SU-DHL-6 (cell line): ENCODE measurements at regions not wholly inside any gene's neighbourhood (a gene's known extent, or its start where the extent isn't known, plus 50 kb on each side); places are given as distances from the start of the nearest gene placed in this dataset.

Experiments used
- H2AFZ ChIP-seq: fragments of 200-600 bp; sonication (generic); 2 replicates; pipeline ENCODE4 v1.6.1; 2014; ENCODE audit warnings: low read depth, mild to moderate bottlenecking, moderate library complexity, mixed read lengths, antibody characterized with exemption, low read length; ENCODE audit not compliant: severe bottlenecking
- H3F3A ChIP-seq: fragments of 200-600 bp; shearing (Covaris generic); 2 replicates; pipeline ENCODE4 v1.6.0; 2016; ENCODE audit warnings: antibody characterized with exemption, mild to moderate bottlenecking; ENCODE audit not compliant: insufficient read depth
- H3K27ac ChIP-seq: fragments of 200-600 bp; sonication (generic); 2 replicates; pipeline ENCODE4 v1.5.1; 2016; ENCODE audit warnings: low read depth, mild to moderate bottlenecking, low read length, moderate library complexity, mixed read lengths
- H3K27me3 ChIP-seq: fragments of 200-600 bp; sonication (generic), shearing (Covaris generic); 2 replicates; pipeline ENCODE4 v1.6.0; 2014; ENCODE audit warnings: mild to moderate bottlenecking, low read length
- H3K36me3 ChIP-seq: fragments of 200-600 bp; sonication (generic); 2 replicates; pipeline ENCODE4 v1.6.1; 2014; ENCODE audit warnings: mild to moderate bottlenecking, low read length, mixed read lengths
- H3K4me2 ChIP-seq: fragments of 300-600, 200-600 bp; shearing (Covaris generic), sonication (generic); 2 replicates; pipeline ENCODE4 v1.6.0; 2014; ENCODE audit warnings: low read length, low read depth, mild to moderate bottlenecking; ENCODE audit not compliant: poor library complexity, severe bottlenecking
- H3K4me3 ChIP-seq: fragments of 200-600 bp; sonication (generic); 2 replicates; pipeline ENCODE4 v1.5.1; 2014; ENCODE audit warnings: antibody characterized with exemption, low read length, mild to moderate bottlenecking, mixed read lengths; ENCODE audit not compliant: insufficient read depth, poor library complexity, severe bottlenecking
- H3K79me2 ChIP-seq: fragments of 200-600 bp; sonication (generic); 2 replicates; pipeline ENCODE4 v1.6.1; 2014; ENCODE audit warnings: mild to moderate bottlenecking, low read length, moderate library complexity; ENCODE audit not compliant: insufficient read depth
- H3K9ac ChIP-seq: fragments of 200-600 bp; sonication (generic); 2 replicates; pipeline ENCODE4 v1.7.0; 2014; ENCODE audit warnings: mild to moderate bottlenecking, low read length
- H3K9me2 ChIP-seq: fragments of 200-600 bp; sonication (generic); replicated peaks from 2 replicates; pipeline ENCODE4 v1.6.1; 2014; ENCODE audit warnings: low read length; ENCODE audit not compliant: insufficient read depth
- H3K9me3 ChIP-seq: fragments of 200-600 bp; sonication (generic); 2 replicates; pipeline ENCODE4 v1.6.1; 2014; ENCODE audit warnings: low read length, mixed read lengths; ENCODE audit not compliant: insufficient read depth
- H4K20me1 ChIP-seq: fragments of 200-600 bp; sonication (generic); 2 replicates; pipeline ENCODE4 v1.6.1; 2014; ENCODE audit warnings: low read depth, mild to moderate bottlenecking, antibody characterized with exemption, low read length, moderate library complexity, mixed read lengths
- CTCF ChIP-seq: fragments of 200-600 bp; sonication (generic); IDR thresholded peaks from one replicate; pipeline ENCODE4 v1.5.1; 2017; ENCODE audit warnings: antibody characterized with exemption, mild to moderate bottlenecking, low read length, moderate library complexity; ENCODE audit not compliant: insufficient read depth, poor library complexity, severe bottlenecking
- EZH2phosphoT487 ChIP-seq: fragments of 200-600 bp; sonication (generic), shearing (Covaris generic); conservative IDR thresholded peaks from 2 replicates; pipeline ENCODE4 v1.6.1; 2018; ENCODE audit warnings: mild to moderate bottlenecking, antibody characterized with exemption, low read length, moderate library complexity, mixed read lengths

- Histone ChIP-seq H3K79me2 (no peaks in the 10 kb centered on the region), H3K27me3 (no peaks in the 10 kb centered on the region), H3K4me2 (no peak overlapping the region), H3F3A (no peaks in the 10 kb centered on the region), H3K4me3 (no peak overlapping the region), H3K9ac (no peak overlapping the region), H2AFZ (no peak overlapping the region), H3K27ac (no peak overlapping the region), H3K9me2 (no peaks in the 10 kb centered on the region), H3K9me3 (no peaks in the 10 kb centered on the region), H4K20me1 (no peaks in the 10 kb centered on the region), H3K36me3 (no peaks in the 10 kb centered on the region)
- TF ChIP-seq CTCF: no peak
- no peak for TF ChIP-seq EZH2phosphoT487
Observed at GRCh38 chr12:97016163-97016562, 109.1 kb downstream of the NEDD1 start.

GRCh38 chr12:97017213-97017612 is 110.2 kb downstream of the NEDD1 start:
- Histone ChIP-seq H3F3A (no peaks in the 10 kb centered on the region), H3K9me3 (no peaks in the 10 kb centered on the region), H3K36me3 (no peaks in the 10 kb centered on the region), H3K79me2 (no peaks in the 10 kb centered on the region), H2AFZ (no peak overlapping the region), H3K4me3 (no peak overlapping the region), H3K4me2 (no peak overlapping the region), H3K27ac (no peak overlapping the region), H4K20me1 (no peaks in the 10 kb centered on the region), H3K9ac (no peak overlapping the region), H3K9me2 (no peaks in the 10 kb centered on the region), H3K27me3 (no peaks in the 10 kb centered on the region)
- TF ChIP-seq EZH2phosphoT487 (no peak), CTCF (no peak)

GRCh38 chr12:97022536-97023230 is 115.6 kb downstream of the NEDD1 start:
- Histone ChIP-seq H3K9me3 (no peaks in the 10 kb centered on the region), H3K27ac (no peak overlapping the region), H3K27me3 (no peaks in the 10 kb centered on the region), H4K20me1 (no peaks in the 10 kb centered on the region), H2AFZ (no peak overlapping the region), H3K9ac (no peak overlapping the region), H3K36me3 (no peaks in the 10 kb centered on the region), H3K9me2 (no peaks in the 10 kb centered on the region), H3K79me2 (no peaks in the 10 kb centered on the region), H3K4me2 (no peak overlapping the region), H3K4me3 (no peak overlapping the region), H3F3A (no peaks in the 10 kb centered on the region)
- TF ChIP-seq EZH2phosphoT487 (no peak), CTCF (no peak)
